ENCODE measurements at regions not wholly inside any gene's neighbourhood (a gene's known extent, or its start where the extent isn't known, plus 50 kb on each side); places are given as distances from the start of the nearest gene placed in this dataset.

- Histone ChIP-seq H3K27me3 (ENCODE audit: insufficient read depth, low read length, poor library complexity) (no peaks in the 10 kb centered on the region), H3K4me1 (ENCODE audit: insufficient read depth, low read length) (no peaks in the 10 kb centered on the region), H3K4me2 (ENCODE audit: insufficient read depth, low read length) (no peak overlapping the region), H3K27ac (ENCODE audit: low read length) (no peak overlapping the region), H3K36me3 (ENCODE audit: insufficient read depth, low read length) (no peaks in the 10 kb centered on the region), H3K79me2 (ENCODE audit: insufficient read depth, low read length) (no peaks in the 10 kb centered on the region), H3K9me3 (ENCODE audit: insufficient read depth, low read length, severe bottlenecking) (peaks cover 12% of the 10 kb centered on the region), H3K9ac (ENCODE audit: low read depth, low read length) (no peak overlapping the region), H3K4me3 (ENCODE audit: low read depth in 1 of 2, low read length in 2 of 2) (no peak overlapping the region), H2AFZ (ENCODE audit: low read depth, low read length) (no peak overlapping the region), H4K20me1 (ENCODE audit: insufficient read depth, low read length) (no peaks in the 10 kb centered on the region)
- no peak for ATAC-seq (ENCODE audit: insufficient read depth, low read depth)
- DNase-seq: no peak
- TF ChIP-seq EZH2 (IDR thresholded peaks at IDR 0.05; ENCODE audit: borderline replicate concordance, low read depth, low read length, severe bottlenecking) (no peak), CTCF (IDR thresholded peaks at IDR 0.05; ENCODE audit: borderline replicate concordance, extremely low read depth, low read length, poor library complexity, severe bottlenecking) (no peak)
Observed at GRCh38 chr11:129652835-129653234, 162.8 kb upstream of the TMEM45B start.

GRCh38 chr11:129655247-129655832, 160.3 kb upstream of the TMEM45B start:
- ATAC-seq (ENCODE audit: insufficient read depth, low read depth): no peak
- TF ChIP-seq CTCF (IDR thresholded peaks at IDR 0.05; ENCODE audit: borderline replicate concordance, extremely low read depth, low read length, poor library complexity, severe bottlenecking) (no peak), EZH2 (IDR thresholded peaks at IDR 0.05; ENCODE audit: borderline replicate concordance, low read depth, low read length, severe bottlenecking) (no peak)

GRCh38 chr11:129657866-129658525, 157.7 kb upstream of the TMEM45B start:
- Histone ChIP-seq H3K4me1 (ENCODE audit: insufficient read depth, low read length) (no peaks in the 10 kb centered on the region), H3K27ac (ENCODE audit: low read length) (no peak overlapping the region), H3K36me3 (ENCODE audit: insufficient read depth, low read length) (no peaks in the 10 kb centered on the region), H3K9ac (ENCODE audit: low read depth, low read length) (no peak overlapping the region), H4K20me1 (ENCODE audit: insufficient read depth, low read length) (no peaks in the 10 kb centered on the region), H3K9me3 (ENCODE audit: insufficient read depth, low read length, severe bottlenecking) (peaks cover 12% of the 10 kb centered on the region), H3K79me2 (ENCODE audit: insufficient read depth, low read length) (no peaks in the 10 kb centered on the region), H3K4me2 (ENCODE audit: insufficient read depth, low read length) (no peak overlapping the region), H2AFZ (ENCODE audit: low read depth, low read length) (no peak overlapping the region), H3K27me3 (ENCODE audit: insufficient read depth, low read length, poor library complexity) (no peaks in the 10 kb centered on the region), H3K4me3 (ENCODE audit: low read depth in 1 of 2, low read length in 2 of 2) (no peak overlapping the region)
- ATAC-seq (ENCODE audit: insufficient read depth, low read depth): no peak
- no peak for DNase-seq
- TF ChIP-seq CTCF (IDR thresholded peaks at IDR 0.05; ENCODE audit: borderline replicate concordance, extremely low read depth, low read length, poor library complexity, severe bottlenecking) (no peak), EZH2 (IDR thresholded peaks at IDR 0.05; ENCODE audit: borderline replicate concordance, low read depth, low read length, severe bottlenecking) (no peak)

More at GRCh38 chr11:129655247-129655832, 160.3 kb upstream of the TMEM45B start:
- H3K36me3 ChIP-seq (ENCODE audit: insufficient read depth, low read length): no peaks in the 10 kb centered on the region
- peaks cover 12% of the 10 kb centered on the region for H3K9me3 ChIP-seq (ENCODE audit: insufficient read depth, low read length, severe bottlenecking)
- H3K4me3 ChIP-seq (ENCODE audit: low read depth in 1 of 2, low read length in 2 of 2): no peak overlapping the region
- no peaks in the 10 kb centered on the region for H3K79me2 ChIP-seq (ENCODE audit: insufficient read depth, low read length)
- no peaks in the 10 kb centered on the region for H4K20me1 ChIP-seq (ENCODE audit: insufficient read depth, low read length)
- DNase-seq: no peak
- H2AFZ ChIP-seq (ENCODE audit: low read depth, low read length): no peak overlapping the region
- H3K4me1 ChIP-seq (ENCODE audit: insufficient read depth, low read length): no peaks in the 10 kb centered on the region
- H3K27me3 ChIP-seq (ENCODE audit: insufficient read depth, low read length, poor library complexity): no peaks in the 10 kb centered on the region
- H3K4me2 ChIP-seq (ENCODE audit: insufficient read depth, low read length): no peak overlapping the region
- H3K27ac ChIP-seq (ENCODE audit: low read length): no peak overlapping the region
- no peak overlapping the region for H3K9ac ChIP-seq (ENCODE audit: low read depth, low read length)

Measured in DND-41 (cell line).